ENCODE measurements at regions not wholly inside any gene's neighbourhood (a gene's known extent, or its start where the extent isn't known, plus 50 kb on each side); places are given as distances from the start of the nearest gene placed in this dataset.

DNA sequence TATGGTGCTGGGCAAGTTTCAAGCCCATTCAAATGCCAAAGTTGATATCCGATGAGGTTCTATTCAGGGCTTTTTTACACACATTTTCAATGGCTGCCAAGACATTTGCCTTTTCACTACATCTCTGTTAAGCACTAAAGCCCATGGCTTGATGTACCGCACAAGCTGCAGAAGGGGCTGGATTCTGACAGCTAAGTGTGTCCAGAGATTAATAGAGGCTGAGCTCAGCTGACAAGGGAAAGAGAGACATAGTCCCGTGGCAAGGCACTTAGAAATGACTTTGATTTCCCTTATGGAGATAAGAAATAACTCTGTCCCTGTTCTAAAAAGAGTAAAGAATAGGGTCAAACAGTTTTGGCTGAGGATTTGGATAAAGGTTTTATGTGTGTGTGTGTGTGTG is 198.6 kb downstream of the DMRT2 start:
- Histone ChIP-seq H3K4me2 (ENCODE audit: insufficient read depth, low read length) (no peak overlapping the region), H3K36me3 (ENCODE audit: insufficient read depth, low read length) (no peaks in the 10 kb centered on the region), H3K27me3 (ENCODE audit: insufficient read depth, low read length, poor library complexity) (no peaks in the 10 kb centered on the region), H3K79me2 (ENCODE audit: insufficient read depth, low read length) (no peaks in the 10 kb centered on the region), H3K9ac (ENCODE audit: low read depth, low read length) (no peak overlapping the region), H2AFZ (ENCODE audit: low read depth, low read length) (no peak overlapping the region), H4K20me1 (ENCODE audit: insufficient read depth, low read length) (no peaks in the 10 kb centered on the region), H3K4me1 (ENCODE audit: insufficient read depth, low read length) (no peaks in the 10 kb centered on the region), H3K4me3 (ENCODE audit: low read depth in 1 of 2, low read length in 2 of 2) (no peak overlapping the region), H3K27ac (ENCODE audit: low read length) (no peak overlapping the region), H3K9me3 (ENCODE audit: insufficient read depth, low read length, severe bottlenecking) (no peaks in the 10 kb centered on the region)
- DNase-seq (no peak), ATAC-seq (ENCODE audit: insufficient read depth, low read depth) (no peak)
- no peak for TF ChIP-seq EZH2 (IDR thresholded peaks at IDR 0.05; ENCODE audit: borderline replicate concordance, low read depth, low read length, severe bottlenecking)
- TF ChIP-seq, protein P1, sequence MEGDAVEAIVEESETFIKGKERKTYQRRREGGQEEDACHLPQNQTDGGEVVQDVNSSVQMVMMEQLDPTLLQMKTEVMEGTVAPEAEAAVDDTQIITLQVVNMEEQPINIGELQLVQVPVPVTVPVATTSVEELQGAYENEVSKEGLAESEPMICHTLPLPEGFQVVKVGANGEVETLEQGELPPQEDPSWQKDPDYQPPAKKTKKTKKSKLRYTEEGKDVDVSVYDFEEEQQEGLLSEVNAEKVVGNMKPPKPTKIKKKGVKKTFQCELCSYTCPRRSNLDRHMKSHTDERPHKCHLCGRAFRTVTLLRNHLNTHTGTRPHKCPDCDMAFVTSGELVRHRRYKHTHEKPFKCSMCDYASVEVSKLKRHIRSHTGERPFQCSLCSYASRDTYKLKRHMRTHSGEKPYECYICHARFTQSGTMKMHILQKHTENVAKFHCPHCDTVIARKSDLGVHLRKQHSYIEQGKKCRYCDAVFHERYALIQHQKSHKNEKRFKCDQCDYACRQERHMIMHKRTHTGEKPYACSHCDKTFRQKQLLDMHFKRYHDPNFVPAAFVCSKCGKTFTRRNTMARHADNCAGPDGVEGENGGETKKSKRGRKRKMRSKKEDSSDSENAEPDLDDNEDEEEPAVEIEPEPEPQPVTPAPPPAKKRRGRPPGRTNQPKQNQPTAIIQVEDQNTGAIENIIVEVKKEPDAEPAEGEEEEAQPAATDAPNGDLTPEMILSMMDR (IDR thresholded peaks at IDR 0.05; ENCODE audit: borderline replicate concordance, extremely low read depth, low read length, poor library complexity, severe bottlenecking), result no peak

DNA sequence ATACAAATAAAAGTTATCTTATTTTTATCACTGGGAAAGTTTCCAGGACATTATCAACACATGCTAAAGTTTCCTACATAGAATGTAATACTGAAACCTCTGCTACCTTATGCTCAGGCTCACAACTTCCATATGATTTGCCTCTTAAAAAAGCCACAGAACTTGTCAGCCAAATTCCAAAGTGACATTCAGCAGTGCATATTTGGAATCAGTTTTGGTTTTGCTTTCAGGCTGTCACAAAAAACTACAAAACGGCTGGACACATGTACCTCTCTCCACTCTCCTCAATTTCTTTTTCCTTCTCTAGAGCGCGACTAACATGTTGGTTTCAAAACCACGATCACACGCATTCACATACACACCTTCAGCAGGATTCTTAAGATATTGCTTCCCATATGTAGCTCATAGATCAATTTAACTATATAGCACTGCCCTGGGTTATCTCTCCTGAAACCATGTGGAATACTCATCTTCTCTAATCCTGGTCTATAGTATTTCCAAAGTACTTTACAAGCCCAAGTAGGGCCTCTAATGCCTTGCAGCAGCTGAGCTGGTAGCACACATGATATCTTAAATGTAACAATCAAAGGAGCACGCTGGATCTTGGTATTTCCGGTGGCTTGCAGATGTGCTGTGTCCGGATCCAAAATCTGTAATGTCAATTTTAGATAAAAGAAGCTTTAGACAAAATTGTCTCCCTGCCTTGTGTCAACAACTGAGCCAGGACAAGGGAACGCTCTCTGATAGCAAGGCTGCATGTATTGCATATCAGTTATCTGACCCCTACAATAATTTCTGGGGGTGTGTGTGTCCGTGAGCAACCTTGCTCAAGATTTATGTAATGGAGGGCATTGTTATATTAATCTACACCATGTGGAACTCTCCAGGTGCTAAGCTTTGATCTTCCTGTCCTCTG is 203.2 kb downstream of the DMRT2 start:
- TF ChIP-seq EZH2 (IDR thresholded peaks at IDR 0.05; ENCODE audit: borderline replicate concordance, low read depth, low read length, severe bottlenecking), result no peak
- TF ChIP-seq, protein P1 (IDR thresholded peaks at IDR 0.05; ENCODE audit: borderline replicate concordance, extremely low read depth, low read length, poor library complexity, severe bottlenecking), result no peak

DNA sequence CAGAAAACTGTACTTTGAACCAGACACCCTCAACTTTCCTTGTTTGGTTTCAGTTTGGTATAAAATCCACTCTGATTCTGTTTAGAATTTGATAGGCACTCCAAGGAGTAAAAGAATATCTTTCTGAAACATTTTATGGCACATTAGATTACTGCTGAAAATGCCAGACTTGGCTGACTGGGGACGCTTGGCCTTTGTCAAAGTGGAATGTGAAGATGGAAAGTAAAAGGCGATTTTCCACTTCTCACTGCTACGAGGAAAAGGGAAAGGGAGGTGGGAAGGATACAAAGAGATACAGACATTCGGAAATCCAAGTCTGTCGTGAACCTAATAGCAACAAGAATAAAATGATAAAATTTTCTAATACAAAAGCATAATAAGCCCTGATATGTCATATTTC is 203.9 kb downstream of the DMRT2 start:
- Histone ChIP-seq H3K27ac (ENCODE audit: low read length) (no peak overlapping the region), H3K9ac (ENCODE audit: low read depth, low read length) (no peak overlapping the region), H3K4me2 (ENCODE audit: insufficient read depth, low read length) (no peak overlapping the region), H3K27me3 (ENCODE audit: insufficient read depth, low read length, poor library complexity) (peaks cover 3% of the 10 kb centered on the region), H3K4me3 (ENCODE audit: low read depth in 1 of 2, low read length in 2 of 2) (no peak overlapping the region), H2AFZ (ENCODE audit: low read depth, low read length) (no peak overlapping the region), H3K4me1 (ENCODE audit: insufficient read depth, low read length) (no peaks in the 10 kb centered on the region), H3K79me2 (ENCODE audit: insufficient read depth, low read length) (no peaks in the 10 kb centered on the region), H3K9me3 (ENCODE audit: insufficient read depth, low read length, severe bottlenecking) (no peaks in the 10 kb centered on the region), H3K36me3 (ENCODE audit: insufficient read depth, low read length) (no peaks in the 10 kb centered on the region), H4K20me1 (ENCODE audit: insufficient read depth, low read length) (no peaks in the 10 kb centered on the region)
- DNase-seq, result no peak
- TF ChIP-seq, protein P1 (IDR thresholded peaks at IDR 0.05; ENCODE audit: borderline replicate concordance, extremely low read depth, low read length, poor library complexity, severe bottlenecking), result no peak
- no peak for TF ChIP-seq EZH2 (IDR thresholded peaks at IDR 0.05; ENCODE audit: borderline replicate concordance, low read depth, low read length, severe bottlenecking)
- no peak for ATAC-seq (ENCODE audit: insufficient read depth, low read depth)

More for the DNA sequence above, 203.2 kb downstream of the DMRT2 start:
- Histone ChIP-seq H4K20me1 (ENCODE audit: insufficient read depth, low read length) (no peaks in the 10 kb centered on the region), H3K27ac (ENCODE audit: low read length) (no peak overlapping the region), H3K4me3 (ENCODE audit: low read depth in 1 of 2, low read length in 2 of 2) (no peak overlapping the region), H3K9me3 (ENCODE audit: insufficient read depth, low read length, severe bottlenecking) (no peaks in the 10 kb centered on the region), H3K9ac (ENCODE audit: low read depth, low read length) (no peak overlapping the region), H3K36me3 (ENCODE audit: insufficient read depth, low read length) (no peaks in the 10 kb centered on the region), H3K4me2 (ENCODE audit: insufficient read depth, low read length) (no peak overlapping the region), H3K27me3 (ENCODE audit: insufficient read depth, low read length, poor library complexity) (peaks cover 3% of the 10 kb centered on the region), H3K79me2 (ENCODE audit: insufficient read depth, low read length) (no peaks in the 10 kb centered on the region), H2AFZ (ENCODE audit: low read depth, low read length) (no peak overlapping the region), H3K4me1 (ENCODE audit: insufficient read depth, low read length) (no peaks in the 10 kb centered on the region)
- DNase-seq, result no peak
- ATAC-seq (ENCODE audit: insufficient read depth, low read depth), result no peak

Data from DND-41 (cell line).